Upper lobe of left lung (tissue), 6 donors: ENCODE measurements at regions not wholly inside any gene's neighbourhood (a gene's known extent, or its start where the extent isn't known, plus 50 kb on each side); places are given as distances from the start of the nearest gene placed in this dataset.
"Not testable (repeated sequence)": the region's sequence is repeated elsewhere in the genome, so short reads cannot be mapped to it uniquely, and the experiment has no call there.

Experiments used
- ATAC-seq, 2 donors: fragments of 200-7000 bp; cut with Tn5 transposase; one replicate each; pipeline ENCODE4 v1.9.1; 2022; ENCODE audit warnings: mild to moderate bottlenecking in 2 of 2, moderate library complexity in 2 of 2; ENCODE audit not compliant: low FRiP score in 2 of 2
- DNase-seq, 2 donors: peaks; one replicate each; pipeline ENCODE4 v3.0.0-alpha.2; 2019 to 2020
- H3K27ac ChIP-seq, 4 donors: fragments of 200-600 bp; sonication (generic); one replicate each; pipeline ENCODE4 v1.5.1; 2016 to 2019
- H3K27me3 ChIP-seq, 4 donors: fragments of 200-600 bp; sonication (generic); one replicate each; pipeline ENCODE4 v1.5.1; 2017 to 2019
- H3K36me3 ChIP-seq, 4 donors: fragments of 200-600 bp; sonication (generic); one replicate each; pipeline ENCODE4 v1.5.1; 2016 to 2019
- H3K4me1 ChIP-seq, 4 donors: fragments of 200-600 bp; sonication (generic); one replicate each; pipeline ENCODE4 v1.5.1; 2018 to 2019
- H3K4me3 ChIP-seq, 4 donors: fragments of 200-600 bp; sonication (generic); one replicate each; pipeline ENCODE4 v1.5.1; 2017 to 2019; ENCODE audit warnings: mild to moderate bottlenecking in 2 of 4, moderate library complexity in 1 of 4
- H3K9me3 ChIP-seq, 4 donors: fragments of 200-600 bp; sonication (generic); one replicate each; pipeline ENCODE4 v1.5.1; 2018 to 2019
- CTCF ChIP-seq, 6 experiments: fragments of 450-650 bp in 4 of 6; fragments of 200-600 bp in 2 of 6; sonication (generic) in 2 of 6; IDR thresholded peaks; one replicate each; pipeline ENCODE4 v1.5.1; 2016 to 2019; ENCODE audit warnings: antibody characterized with exemption in 6 of 6
- EP300 ChIP-seq, 4 donors: sonication (generic); formaldehyde crosslinking; IDR thresholded peaks; one replicate each; pipeline ENCODE4 v1.5.1; 2017; ENCODE audit warnings: antibody characterized with exemption in 4 of 4, control low read depth in 2 of 4
- POLR2A ChIP-seq, 4 donors: fragments of 450-650 bp; IDR thresholded peaks; one replicate each; pipeline ENCODE4 v1.5.1; 2016 to 2017; ENCODE audit warnings: antibody characterized with exemption in 4 of 4, mild to moderate bottlenecking in 2 of 4
- POLR2AphosphoS5 ChIP-seq, 2 donors: sonication (generic); formaldehyde crosslinking; IDR thresholded peaks; one replicate each; pipeline ENCODE4 v1.5.1; 2017; ENCODE audit warnings: antibody characterized with exemption in 2 of 2
- WGBS, 2 donors: methylation state at CpG; one replicate each; pipeline ENCODE4 v1.1.5; 2017 to 2018; 5-methylcytosine and 5-hydroxymethylcytosine counted together
- donor health status: DM: no; HTN: no; CAD: no; lungs with moderate emphysema.
- donor health status: DM: no; HTN: yes; CAD: no; lungs with severe emphysema.

- Histone ChIP-seq H3K9me3 (no peaks in the 10 kb centered on the region), H3K36me3 (no peaks in the 10 kb centered on the region), H3K27ac (no peak overlapping the region), H3K4me1 (no peaks in the 10 kb centered on the region), H3K4me3 (no peak overlapping the region), H3K27me3 (no peaks in the 10 kb centered on the region)
- no peak for ATAC-seq
- WGBS, 2 donors: 82 to 83% methylated on average over 3 of the region's 3 CpGs
- DNase-seq: no peak
- TF ChIP-seq POLR2A (IDR thresholded peaks at IDR 0.05): no peak
- TF ChIP-seq POLR2AphosphoS5 (IDR thresholded peaks at IDR 0.05): no peak
- TF ChIP-seq EP300 (IDR thresholded peaks at IDR 0.05): no peak
- TF ChIP-seq CTCF (IDR thresholded peaks at IDR 0.05): no peak
These were observed 188.4 kb upstream of the GPC6 start for GRCh38 chr13:93038187-93038586.

GRCh38 chr13:93039131-93039530, 187.5 kb upstream of the GPC6 start:
- no peak for DNase-seq
- TF ChIP-seq CTCF (IDR thresholded peaks at IDR 0.05): no peak
- no peak for TF ChIP-seq EP300 (IDR thresholded peaks at IDR 0.05)
- TF ChIP-seq POLR2A (IDR thresholded peaks at IDR 0.05): no peak
- TF ChIP-seq POLR2AphosphoS5 (IDR thresholded peaks at IDR 0.05): no peak
- 79 to 86% methylated on average over 4 of the region's 4 CpGs for whole genome bisulfite sequencing, 2 donors
- Histone ChIP-seq H3K9me3 (no peaks in the 10 kb centered on the region), H3K36me3 (no peaks in the 10 kb centered on the region), H3K27ac (no peak overlapping the region), H3K4me1 (no peaks in the 10 kb centered on the region), H3K27me3 (no peaks in the 10 kb centered on the region), H3K4me3 (no peak overlapping the region)
- no peak for ATAC-seq

DNA sequence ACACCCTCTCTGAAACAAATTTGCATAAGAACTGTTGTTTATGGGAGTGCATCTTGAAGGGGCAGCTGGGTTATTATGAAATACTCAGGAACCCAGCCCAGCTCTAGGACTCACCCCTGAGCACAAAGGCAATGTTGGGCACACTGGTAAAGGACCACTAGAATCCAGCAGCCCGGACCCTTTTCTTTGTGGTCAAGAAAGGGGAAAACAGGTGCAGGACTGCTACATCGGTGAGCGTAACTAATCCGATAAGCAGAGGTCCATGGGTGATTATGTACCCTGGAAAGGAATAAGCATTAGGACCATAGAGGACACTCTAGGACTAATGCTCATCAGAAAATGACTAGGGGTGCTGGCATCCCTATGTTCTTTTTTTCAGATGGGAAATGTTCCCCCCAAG, 185.0 kb upstream of the GPC6 start:
- not testable (repeated sequence) for H3K9me3 ChIP-seq, H3K27ac ChIP-seq, ATAC-seq, H3K4me1 ChIP-seq, H3K27me3 ChIP-seq, H3K36me3 ChIP-seq, H3K4me3 ChIP-seq, DNase-seq
- WGBS, 2 donors: 93 to 95% methylated on average over 4 of the region's 4 CpGs

DNA sequence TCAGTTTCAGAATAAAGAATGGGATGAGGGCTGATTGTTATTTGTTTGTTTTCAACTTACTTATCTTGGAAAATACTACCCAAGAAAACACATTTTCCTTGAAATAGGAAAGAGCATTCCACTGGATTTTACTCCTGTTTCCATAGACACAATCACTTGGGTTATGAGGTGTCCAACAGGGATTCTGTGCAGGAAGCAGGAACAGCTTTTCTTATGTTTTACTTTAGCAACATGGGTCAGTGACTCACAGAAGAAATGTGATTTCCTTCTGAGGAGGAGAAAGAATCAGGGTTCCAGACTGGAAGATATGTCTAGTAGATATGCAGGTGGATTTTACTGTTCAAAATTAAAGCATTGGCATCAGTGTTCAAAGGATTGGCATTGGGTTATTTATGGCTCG, 180.8 kb upstream of the GPC6 start:
- no peaks in the 10 kb centered on the region for H3K36me3 ChIP-seq
- H3K4me3 ChIP-seq: no peak overlapping the region
- ATAC-seq (no peak), DNase-seq (no peak)
- H3K27me3 ChIP-seq: no peaks in the 10 kb centered on the region
- no peak overlapping the region for H3K27ac ChIP-seq
- 89 to 91% methylated on average over 1 of the region's 1 CpG for WGBS, 2 donors
- no peaks in the 10 kb centered on the region for H3K4me1 ChIP-seq
- H3K9me3 ChIP-seq: peaks cover 0 to 3% (median 0%) of the 10 kb centered on the region in 4 donors
- TF ChIP-seq EP300 (IDR thresholded peaks at IDR 0.05) (no peak), POLR2AphosphoS5 (IDR thresholded peaks at IDR 0.05) (no peak), CTCF (IDR thresholded peaks at IDR 0.05) (no peak), POLR2A (IDR thresholded peaks at IDR 0.05) (no peak)

- ATAC-seq: no peak
- Histone ChIP-seq H3K27ac (no peak overlapping the region), H3K36me3 (no peaks in the 10 kb centered on the region), H3K9me3 (no peaks in the 10 kb centered on the region), H3K4me3 (no peak overlapping the region), H3K4me1 (no peaks in the 10 kb centered on the region), H3K27me3 (no peaks in the 10 kb centered on the region)
- WGBS, 2 donors: 71 to 93% methylated on average over 2 of the region's 2 CpGs
- no peak for DNase-seq
- no peak for TF ChIP-seq POLR2A (IDR thresholded peaks at IDR 0.05)
- no peak for TF ChIP-seq CTCF (IDR thresholded peaks at IDR 0.05)
These were observed 171.4 kb upstream of the GPC6 start for GRCh38 chr13:93055233-93055632.
